Mesendoderm (in vitro differentiated cells): ENCODE measurements at regions not wholly inside any gene's neighbourhood (a gene's known extent, or its start where the extent isn't known, plus 50 kb on each side); places are given as distances from the start of the nearest gene placed in this dataset.

Experiments used
- DNase-seq: peaks from one replicate; pipeline ENCODE4 v3.0.0; 2013
- H2AK5ac ChIP-seq: 2 replicates; pipeline ENCODE4 v1.6.1; 2013; ENCODE audit warnings: low read length, inconsistent platforms
- H2BK120ac ChIP-seq: 2 replicates; pipeline ENCODE4 v1.6.1; 2013; ENCODE audit warnings: low read depth, mild to moderate bottlenecking, low read length, moderate library complexity, mixed read lengths
- H2BK15ac ChIP-seq: replicated peaks from 2 replicates; pipeline ENCODE4 v1.6.1; 2013; ENCODE audit warnings: low read depth, mild to moderate bottlenecking, moderate library complexity
- H2BK5ac ChIP-seq: 2 replicates; pipeline ENCODE4 v1.6.1; 2013; ENCODE audit warnings: low read length, inconsistent platforms
- H3K18ac ChIP-seq: 2 replicates; pipeline ENCODE4 v1.6.1; 2013; ENCODE audit warnings: mild to moderate bottlenecking, low read length, mixed read lengths
- H3K23ac ChIP-seq: one replicate; pipeline ENCODE4 v1.6.1; 2013; ENCODE audit warnings: low read length
- H3K27ac ChIP-seq: 2 replicates; pipeline ENCODE4 v1.5.1; 2013; ENCODE audit warnings: low read depth, mild to moderate bottlenecking, inconsistent platforms, low read length, moderate library complexity
- H3K27me3 ChIP-seq: 2 replicates; pipeline ENCODE4 v1.6.1; 2013; ENCODE audit warnings: low read length, control low read depth, mild to moderate bottlenecking, inconsistent platforms; ENCODE audit not compliant: insufficient read depth, poor library complexity
- H3K36me3 ChIP-seq: 2 replicates; pipeline ENCODE4 v1.6.1; 2013; ENCODE audit warnings: low read length, inconsistent platforms; ENCODE audit not compliant: control insufficient read depth, insufficient read depth
- H3K4ac ChIP-seq: one replicate; pipeline ENCODE4 v1.6.1; 2013; ENCODE audit warnings: low read depth, mild to moderate bottlenecking, low read length, moderate library complexity
- H3K4me1 ChIP-seq: 2 replicates; pipeline ENCODE4 v1.6.1; 2013; ENCODE audit warnings: low read depth, low read length, inconsistent platforms; ENCODE audit not compliant: control insufficient read depth
- H3K4me2 ChIP-seq: 2 replicates; pipeline ENCODE4 v1.6.1; 2013; ENCODE audit warnings: low read length
- H3K4me3 ChIP-seq: 2 replicates; pipeline ENCODE4 v1.5.1; 2013; ENCODE audit warnings: mild to moderate bottlenecking, low read length
- H3K56ac ChIP-seq: one replicate; pipeline ENCODE4 v1.6.1; 2013; ENCODE audit warnings: low read length
- H3K79me1 ChIP-seq: 2 replicates; pipeline ENCODE4 v1.6.1; 2013; ENCODE audit warnings: low read length, inconsistent platforms
- H3K79me2 ChIP-seq: 2 replicates; pipeline ENCODE4 v1.6.1; 2013; ENCODE audit warnings: mild to moderate bottlenecking, low read length; ENCODE audit not compliant: control insufficient read depth, insufficient read depth
- H3K9ac ChIP-seq: 2 replicates; pipeline ENCODE4 v1.6.1; 2013; ENCODE audit warnings: low read length, inconsistent platforms
- H4K5ac ChIP-seq: one replicate; pipeline ENCODE4 v1.6.1; 2013; ENCODE audit warnings: low read length
- H4K8ac ChIP-seq: one replicate; pipeline ENCODE4 v1.6.1; 2013; ENCODE audit warnings: low read depth, mild to moderate bottlenecking, control low read depth, low read length, moderate library complexity
- WGBS: extraction: QIAGEN DNeasy Blood & Tissue Kit; methylation state at CpG from one replicate; pipeline ENCODE4 v1.1.7; 2013; ENCODE audit warnings: low lambda C conversion rate, missing lambda C conversion rate; ENCODE audit not compliant: insufficient coverage; ENCODE audit errors: extremely low coverage; 5-methylcytosine and 5-hydroxymethylcytosine counted together

- Histone ChIP-seq H2BK5ac (no peak overlapping the region), H3K18ac (no peak overlapping the region), H3K79me1 (no peaks in the 10 kb centered on the region), H3K4me3 (no peak overlapping the region), H2BK120ac (no peak overlapping the region), H4K5ac (no peak overlapping the region), H2AK5ac (no peak overlapping the region), H3K4me2 (no peak overlapping the region), H3K9ac (no peak overlapping the region), H3K79me2 (no peaks in the 10 kb centered on the region), H4K8ac (no peak overlapping the region), H3K27me3 (no peaks in the 10 kb centered on the region), H3K56ac (no peak overlapping the region), H2BK15ac (no peak overlapping the region), H3K4me1 (no peaks in the 10 kb centered on the region), H3K36me3 (no peaks in the 10 kb centered on the region), H3K23ac (no peak overlapping the region), H3K4ac (no peak overlapping the region), H3K27ac (no peak overlapping the region)
- no peak for DNase-seq
- no CpG with 5 or more reads among the region's 3 CpGs for WGBS
Measured at GRCh38 chr17:34011599-34011998, 243.5 kb upstream of the CCL2 start.

DNA sequence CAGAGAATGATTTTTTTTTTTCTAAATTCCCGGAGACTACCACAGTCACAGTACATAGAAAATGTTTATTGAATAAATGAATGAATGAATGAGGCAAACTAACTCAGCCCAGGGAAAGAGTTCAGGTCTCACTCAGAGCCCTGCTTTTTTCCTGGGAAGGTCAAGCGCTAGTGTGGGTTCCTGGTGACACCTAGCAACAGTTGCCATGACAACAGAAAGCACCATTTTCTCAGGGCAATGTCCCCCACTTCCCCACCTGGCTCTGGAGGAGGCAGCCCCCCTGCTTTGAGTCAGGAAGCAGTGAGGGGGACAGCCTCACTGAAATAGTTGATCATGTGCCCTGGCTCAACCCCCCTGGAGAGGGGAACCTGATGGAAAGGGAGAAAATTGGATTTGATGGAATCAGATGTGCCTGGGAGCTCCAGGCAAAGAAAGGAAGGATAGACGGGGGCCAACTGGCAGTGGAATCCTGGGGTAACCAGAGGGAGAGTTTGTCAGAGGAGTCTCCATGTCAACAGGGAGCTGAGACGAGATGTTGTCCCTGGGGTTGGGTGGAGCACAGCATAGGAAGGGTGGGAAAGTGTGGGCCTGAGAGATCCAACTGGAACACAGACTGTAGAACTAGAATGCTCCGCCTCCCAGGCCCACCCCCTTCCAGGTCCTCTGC, 242.2 kb upstream of the CCL2 start:
- Histone ChIP-seq H3K18ac (no peak overlapping the region), H3K79me2 (no peaks in the 10 kb centered on the region), H3K79me1 (no peaks in the 10 kb centered on the region), H3K56ac (no peak overlapping the region), H3K23ac (no peak overlapping the region), H2AK5ac (no peak overlapping the region), H3K4me1 (no peaks in the 10 kb centered on the region), H3K27ac (no peak overlapping the region), H2BK5ac (no peak overlapping the region), H3K4ac (no peak overlapping the region), H4K5ac (no peak overlapping the region), H3K4me3 (no peak overlapping the region), H3K27me3 (no peaks in the 10 kb centered on the region), H3K36me3 (no peaks in the 10 kb centered on the region), H2BK120ac (no peak overlapping the region), H4K8ac (no peak overlapping the region), H3K9ac (no peak overlapping the region), H2BK15ac (no peak overlapping the region), H3K4me2 (no peak overlapping the region)
- DNase-seq = peak; percentile 25
- WGBS = no CpG with 5 or more reads among the region's 5 CpGs

DNA sequence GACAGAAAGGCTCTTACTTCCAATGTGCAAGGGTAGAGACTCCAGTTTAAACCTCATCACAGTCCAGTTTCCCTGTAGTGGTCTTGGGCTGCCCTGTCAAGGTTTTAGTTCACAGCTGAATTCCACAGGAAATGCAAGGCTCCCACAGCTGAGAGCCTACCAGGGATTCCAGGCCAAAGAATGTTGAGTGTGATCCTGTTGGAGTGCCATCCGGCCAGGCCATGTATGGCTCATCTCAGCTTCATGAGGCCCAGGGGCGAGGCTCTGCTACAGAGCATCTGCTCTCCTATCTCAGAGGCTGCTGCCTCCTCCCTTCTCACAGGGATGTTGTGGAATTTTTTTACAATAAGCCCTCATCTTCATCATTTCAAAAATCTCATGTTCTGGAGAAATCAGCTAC, 239.8 kb upstream of the CCL2 start:
- no peak overlapping the region for H3K23ac ChIP-seq
- H2BK15ac ChIP-seq = no peak overlapping the region
- no peak overlapping the region for H3K27ac ChIP-seq
- no CpG with 5 or more reads among the region's 2 CpGs for WGBS
- H3K27me3 ChIP-seq = no peaks in the 10 kb centered on the region
- H3K9ac ChIP-seq = no peak overlapping the region
- no peak overlapping the region for H3K4ac ChIP-seq
- peak; percentile 65 for DNase-seq
- H3K79me1 ChIP-seq = no peaks in the 10 kb centered on the region
- H3K79me2 ChIP-seq = no peaks in the 10 kb centered on the region
- H3K18ac ChIP-seq = no peak overlapping the region
- no peaks in the 10 kb centered on the region for H3K4me1 ChIP-seq
- H2BK120ac ChIP-seq = no peak overlapping the region
- H3K4me2 ChIP-seq = no peak overlapping the region
- no peak overlapping the region for H4K8ac ChIP-seq
- H3K56ac ChIP-seq = no peak overlapping the region
- no peaks in the 10 kb centered on the region for H3K36me3 ChIP-seq
- no peak overlapping the region for H4K5ac ChIP-seq
- H2BK5ac ChIP-seq = no peak overlapping the region
- no peak overlapping the region for H2AK5ac ChIP-seq
- H3K4me3 ChIP-seq = no peak overlapping the region

DNA sequence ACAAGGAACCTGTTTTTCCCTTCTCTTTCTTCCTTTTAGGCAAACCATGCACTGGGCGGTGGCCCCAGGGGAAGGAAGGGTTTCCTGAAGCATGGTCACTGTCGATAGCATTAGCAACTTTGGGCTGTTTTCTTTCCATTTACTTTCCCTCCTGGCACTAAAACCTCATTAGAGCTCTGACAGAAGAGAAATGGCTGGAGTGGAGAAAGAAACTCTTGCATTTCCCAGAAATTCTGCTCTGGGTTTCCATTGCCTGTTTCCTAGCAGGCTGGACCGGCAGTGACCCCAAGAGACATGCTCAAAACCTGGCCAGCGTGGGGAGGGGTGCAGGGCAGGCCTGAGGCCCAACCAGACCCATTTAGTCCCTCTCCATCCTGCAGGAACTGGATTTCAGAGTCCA, 230.7 kb upstream of the CCL2 start:
- Histone ChIP-seq H2BK5ac (no peak overlapping the region), H3K79me2 (no peaks in the 10 kb centered on the region), H3K4me2 (no peak overlapping the region), H2BK15ac (no peak overlapping the region), H3K36me3 (no peaks in the 10 kb centered on the region), H3K9ac (no peak overlapping the region), H4K8ac (no peak overlapping the region), H3K4me3 (no peak overlapping the region), H3K79me1 (no peaks in the 10 kb centered on the region), H2AK5ac (no peak overlapping the region), H2BK120ac (no peak overlapping the region), H3K27me3 (no peaks in the 10 kb centered on the region), H3K27ac (no peak overlapping the region), H3K4me1 (peaks cover 3% of the 10 kb centered on the region), H4K5ac (no peak overlapping the region), H3K56ac (no peak overlapping the region), H3K23ac (no peak overlapping the region), H3K18ac (no peak overlapping the region), H3K4ac (no peak overlapping the region)
- no CpG with 5 or more reads among the region's 4 CpGs for WGBS
- DNase-seq = no peak

- DNase-seq = peak; percentile 70
- H2AK5ac ChIP-seq = no peak overlapping the region
- no peak overlapping the region for H3K4me2 ChIP-seq
Measured at GRCh38 chr17:34024806-34025551, 230.1 kb upstream of the CCL2 start.

More at GRCh38 chr17:34024806-34025551, 230.1 kb upstream of the CCL2 start:
- H4K8ac ChIP-seq = no peak overlapping the region
- no peak overlapping the region for H3K18ac ChIP-seq
- no peaks in the 10 kb centered on the region for H3K79me2 ChIP-seq
- no peak overlapping the region for H3K27ac ChIP-seq
- no peaks in the 10 kb centered on the region for H3K36me3 ChIP-seq
- no peaks in the 10 kb centered on the region for H3K27me3 ChIP-seq
- H4K5ac ChIP-seq = no peak overlapping the region
- no CpG with 5 or more reads among the region's 2 CpGs for WGBS
- no peak overlapping the region for H3K23ac ChIP-seq
- no peak overlapping the region for H2BK5ac ChIP-seq
- no peak overlapping the region for H3K9ac ChIP-seq
- H3K79me1 ChIP-seq = no peaks in the 10 kb centered on the region
- H3K4me1 ChIP-seq = peaks cover 3% of the 10 kb centered on the region
- no peak overlapping the region for H2BK120ac ChIP-seq
- H3K4ac ChIP-seq = no peak overlapping the region
- no peak overlapping the region for H2BK15ac ChIP-seq
- no peak overlapping the region for H3K4me3 ChIP-seq
- no peak overlapping the region for H3K56ac ChIP-seq
